ENCODE measurements at regions not wholly inside any gene's neighbourhood (a gene's known extent, or its start where the extent isn't known, plus 50 kb on each side); places are given as distances from the start of the nearest gene placed in this dataset.
A peak's percentile ranks its signal among the peaks of the same experiment; 100 is the strongest.

- TF ChIP-seq MED8 (CRISPR knock-in tag; IDR thresholded peaks at IDR 0.05; ENCODE audit: insufficient replicate concordance) (no peak), SMC3 (IDR thresholded peaks at IDR 0.05; ENCODE audit: low read length) (no peak), ZNF674 (CRISPR knock-in tag; IDR thresholded peaks at IDR 0.05; ENCODE audit: low read depth) (no peak), ZFY (CRISPR knock-in tag; IDR thresholded peaks at IDR 0.05) (peak; percentile 28; the same call in 1 of the 2 replicates), JUNB (CRISPR knock-in tag; IDR thresholded peaks at IDR 0.05; ENCODE audit: borderline replicate concordance) (no peak), ZNF44 (CRISPR knock-in tag; IDR thresholded peaks at IDR 0.05) (0 out of 2 replicates have a peak, but pooled peaks have one; percentile 70), ZNF605 (CRISPR knock-in tag; IDR thresholded peaks at IDR 0.05) (no peak), BCL3 (CRISPR knock-in tag; IDR thresholded peaks at IDR 0.05) (no peak; the same call in 1 of the 2 replicates), ZNF576 (CRISPR knock-in tag; IDR thresholded peaks at IDR 0.05) (no peak), HNRNPK (IDR thresholded peaks at IDR 0.05; ENCODE audit: low read depth, low read length, poor library complexity, severe bottlenecking) (no peak), ELF4 (CRISPR knock-in tag; IDR thresholded peaks at IDR 0.05; ENCODE audit: borderline replicate concordance) (no peak), JUN (CRISPR knock-in tag; IDR thresholded peaks at IDR 0.05) (no peak), POGK (CRISPR knock-in tag; conservative IDR thresholded peaks at IDR 0.05) (no peak), MAF1 (CRISPR knock-in tag; IDR thresholded peaks at IDR 0.05; ENCODE audit: borderline replicate concordance) (no peak), ZBTB43 (CRISPR knock-in tag; conservative IDR thresholded peaks at IDR 0.05) (no peak), ZNF512 (CRISPR knock-in tag; IDR thresholded peaks at IDR 0.05) (0 out of 2 replicates have a peak, but pooled peaks have one; percentile 52), MXD1 (CRISPR knock-in tag; IDR thresholded peaks at IDR 0.05) (0 out of 2 replicates have a peak, but pooled peaks have one; percentile 21), ZNF740 (CRISPR knock-in tag; IDR thresholded peaks at IDR 0.05) (no peak), ZBTB42 (CRISPR knock-in tag; IDR thresholded peaks at IDR 0.05) (no peak), HBP1 (CRISPR knock-in tag; IDR thresholded peaks at IDR 0.05; ENCODE audit: low read depth) (no peak), ZNF160 (CRISPR knock-in tag; IDR thresholded peaks at IDR 0.05) (no peak)
Observed at GRCh38 chr6:11419763-11420453, 117.6 kb upstream of the TMEM170B start (continued).

Data from HepG2 (cell line).